Smooth muscle cell (in vitro differentiated cells): ENCODE measurements at regions not wholly inside any gene's neighbourhood (a gene's known extent, or its start where the extent isn't known, plus 50 kb on each side); places are given as distances from the start of the nearest gene placed in this dataset.

Experiments
- DNase-seq: peaks from one replicate; lab custom pipeline; 2025; ENCODE audit not compliant: unreplicated experiment; lab: John Stamatoyannopoulos, UW
- H2AFZ ChIP-seq: fragments of 200-600 bp; sonication (generic); 2 replicates; pipeline ENCODE4 v1.6.0; 2016; ENCODE audit warnings: antibody characterized with exemption, low read depth, mild to moderate bottlenecking
- H3F3A ChIP-seq: fragments of 200-600 bp; sonication (generic); 2 replicates; pipeline ENCODE4 v1.6.0; 2017; ENCODE audit warnings: antibody characterized with exemption, low read depth
- H3K27ac ChIP-seq: fragments of 200-600 bp; sonication (generic); 2 replicates; pipeline ENCODE4 v1.5.1; 2016; ENCODE audit warnings: low read depth, mild to moderate bottlenecking
- H3K27me3 ChIP-seq: fragments of 200-600 bp; sonication (generic); 2 replicates; pipeline ENCODE4 v1.6.1; 2016; ENCODE audit warnings: low read depth, mild to moderate bottlenecking
- H3K36me3 ChIP-seq: fragments of 200-600 bp; sonication (generic); 2 replicates; pipeline ENCODE4 v1.5.1; 2016; ENCODE audit warnings: low read depth
- H3K4me1 ChIP-seq: fragments of 200-600 bp; sonication (generic); 2 replicates; pipeline ENCODE4 v1.5.1; 2016; ENCODE audit warnings: low read depth
- H3K4me2 ChIP-seq: fragments of 200-600 bp; sonication (generic); 2 replicates; pipeline ENCODE4 v1.6.0; 2016; ENCODE audit warnings: mild to moderate bottlenecking
- H3K4me3 ChIP-seq: fragments of 200-600 bp; sonication (generic); 2 replicates; pipeline ENCODE4 v1.5.1; 2016; ENCODE audit warnings: mild to moderate bottlenecking
- H3K79me2 ChIP-seq: fragments of 200-600 bp; sonication (generic); 2 replicates; pipeline ENCODE4 v1.6.0; 2016; ENCODE audit warnings: low read depth, mild to moderate bottlenecking
- H3K9ac ChIP-seq: fragments of 200-600 bp; sonication (generic); 2 replicates; pipeline ENCODE4 v1.6.0; 2016; ENCODE audit warnings: low read depth
- H3K9me3 ChIP-seq: fragments of 200-600 bp; sonication (generic); replicated peaks from 2 replicates; pipeline ENCODE4 v1.5.1; 2016; ENCODE audit warnings: low read depth
- H4K20me1 ChIP-seq: fragments of 200-600 bp; sonication (generic); 2 replicates; pipeline ENCODE4 v1.6.0; 2016; ENCODE audit warnings: low read depth
- WGBS: methylation state at CpG from one replicate; pipeline ENCODE4 v1.1.7; 2016; ENCODE audit warnings: low lambda C conversion rate; 5-methylcytosine and 5-hydroxymethylcytosine counted together
- TF ChIP-seq, protein P1 (sequence below): fragments of 200-600 bp; sonication (generic); IDR thresholded peaks from 2 replicates; pipeline ENCODE4 v1.5.1; 2017; ENCODE audit warnings: borderline replicate concordance, mild to moderate bottlenecking, antibody characterized with exemption; ENCODE audit not compliant: insufficient read depth, poor library complexity, severe bottlenecking

DNA sequence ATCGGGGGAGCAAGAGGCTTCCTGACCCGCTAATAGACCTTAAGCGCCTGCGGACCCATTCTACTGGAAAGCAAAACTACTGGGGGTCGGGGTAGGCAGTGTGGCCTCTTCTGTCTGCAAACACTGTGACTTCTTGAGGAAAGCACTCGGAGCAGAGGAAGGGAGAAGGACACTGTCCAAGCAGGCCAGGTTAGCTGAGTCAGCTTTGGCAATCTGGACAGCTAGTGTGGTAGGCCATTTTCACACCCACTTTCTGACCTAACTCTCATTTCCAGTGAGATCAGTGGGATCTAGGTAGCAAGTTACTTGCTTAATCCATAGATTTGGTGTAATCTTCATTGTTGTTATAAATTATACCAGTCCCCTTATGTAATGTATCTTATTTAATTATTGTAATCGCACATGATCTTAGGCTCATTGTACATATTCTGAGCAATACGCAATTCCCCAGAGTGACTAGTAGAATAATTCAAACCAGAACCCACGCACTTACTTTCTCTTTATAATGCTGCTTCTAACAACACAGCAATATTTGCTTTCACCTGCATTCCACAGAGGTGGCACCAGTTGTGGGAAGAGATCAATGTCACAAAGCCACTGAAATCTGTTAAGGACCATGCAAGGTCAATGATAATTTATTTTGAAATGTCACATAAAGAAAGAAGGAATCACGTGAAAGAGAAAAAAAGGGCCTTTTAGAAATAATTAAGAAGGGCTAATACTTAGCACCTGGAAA is 82.9 kb downstream of the NREP start:
- H3K27ac ChIP-seq = no peak overlapping the region

DNA sequence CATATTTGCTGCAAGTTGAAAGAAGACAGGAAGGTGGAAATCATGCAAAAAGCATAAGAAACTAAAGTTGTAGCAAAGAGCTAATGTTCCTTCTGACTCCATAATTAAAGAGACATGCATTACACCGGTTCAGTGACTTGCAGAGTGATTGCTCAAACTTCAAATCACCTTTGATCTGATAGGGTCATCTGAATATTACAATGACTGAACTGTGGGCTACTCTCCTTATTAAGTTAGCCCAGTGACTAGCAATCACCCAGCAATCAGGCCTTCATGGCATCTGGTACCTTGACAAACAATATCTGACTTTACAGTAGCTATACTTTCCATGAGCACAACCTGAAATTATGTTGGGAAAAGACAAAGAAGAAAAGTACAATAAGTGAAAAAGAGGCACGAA is 84.9 kb downstream of the NREP start:
- H3K9ac ChIP-seq = no peak overlapping the region
- no peaks in the 10 kb centered on the region for H3F3A ChIP-seq
- H3K27me3 ChIP-seq = no peaks in the 10 kb centered on the region
- H3K79me2 ChIP-seq = no peaks in the 10 kb centered on the region
- H3K9me3 ChIP-seq = no peaks in the 10 kb centered on the region
- no peaks in the 10 kb centered on the region for H3K36me3 ChIP-seq
- no peaks in the 10 kb centered on the region for H3K4me1 ChIP-seq
- H3K4me2 ChIP-seq = no peak overlapping the region
- H3K27ac ChIP-seq = peak overlapping the region; percentile 80
- 84% methylated on average over 2 of the region's 2 CpGs for WGBS
- TF ChIP-seq, protein P1, sequence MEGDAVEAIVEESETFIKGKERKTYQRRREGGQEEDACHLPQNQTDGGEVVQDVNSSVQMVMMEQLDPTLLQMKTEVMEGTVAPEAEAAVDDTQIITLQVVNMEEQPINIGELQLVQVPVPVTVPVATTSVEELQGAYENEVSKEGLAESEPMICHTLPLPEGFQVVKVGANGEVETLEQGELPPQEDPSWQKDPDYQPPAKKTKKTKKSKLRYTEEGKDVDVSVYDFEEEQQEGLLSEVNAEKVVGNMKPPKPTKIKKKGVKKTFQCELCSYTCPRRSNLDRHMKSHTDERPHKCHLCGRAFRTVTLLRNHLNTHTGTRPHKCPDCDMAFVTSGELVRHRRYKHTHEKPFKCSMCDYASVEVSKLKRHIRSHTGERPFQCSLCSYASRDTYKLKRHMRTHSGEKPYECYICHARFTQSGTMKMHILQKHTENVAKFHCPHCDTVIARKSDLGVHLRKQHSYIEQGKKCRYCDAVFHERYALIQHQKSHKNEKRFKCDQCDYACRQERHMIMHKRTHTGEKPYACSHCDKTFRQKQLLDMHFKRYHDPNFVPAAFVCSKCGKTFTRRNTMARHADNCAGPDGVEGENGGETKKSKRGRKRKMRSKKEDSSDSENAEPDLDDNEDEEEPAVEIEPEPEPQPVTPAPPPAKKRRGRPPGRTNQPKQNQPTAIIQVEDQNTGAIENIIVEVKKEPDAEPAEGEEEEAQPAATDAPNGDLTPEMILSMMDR = no peak
- H2AFZ ChIP-seq = no peak overlapping the region
- no peak overlapping the region for H3K4me3 ChIP-seq
- DNase-seq = no peak
- H4K20me1 ChIP-seq = no peaks in the 10 kb centered on the region

More for the DNA sequence above, 82.9 kb downstream of the NREP start:
- H3K27me3 ChIP-seq = no peaks in the 10 kb centered on the region
- TF ChIP-seq, protein P1 = no peak
- no peaks in the 10 kb centered on the region for H3K36me3 ChIP-seq
- no peak for DNase-seq
- no peak overlapping the region for H3K4me3 ChIP-seq
- no peaks in the 10 kb centered on the region for H3K79me2 ChIP-seq
- no peaks in the 10 kb centered on the region for H3K9me3 ChIP-seq
- H3K4me2 ChIP-seq = no peak overlapping the region
- H3K9ac ChIP-seq = no peak overlapping the region
- WGBS = 87% methylated on average over 10 of the region's 10 CpGs
- H3F3A ChIP-seq = no peaks in the 10 kb centered on the region
- H3K4me1 ChIP-seq = no peaks in the 10 kb centered on the region
- no peak overlapping the region for H2AFZ ChIP-seq
- H4K20me1 ChIP-seq = no peaks in the 10 kb centered on the region

DNA sequence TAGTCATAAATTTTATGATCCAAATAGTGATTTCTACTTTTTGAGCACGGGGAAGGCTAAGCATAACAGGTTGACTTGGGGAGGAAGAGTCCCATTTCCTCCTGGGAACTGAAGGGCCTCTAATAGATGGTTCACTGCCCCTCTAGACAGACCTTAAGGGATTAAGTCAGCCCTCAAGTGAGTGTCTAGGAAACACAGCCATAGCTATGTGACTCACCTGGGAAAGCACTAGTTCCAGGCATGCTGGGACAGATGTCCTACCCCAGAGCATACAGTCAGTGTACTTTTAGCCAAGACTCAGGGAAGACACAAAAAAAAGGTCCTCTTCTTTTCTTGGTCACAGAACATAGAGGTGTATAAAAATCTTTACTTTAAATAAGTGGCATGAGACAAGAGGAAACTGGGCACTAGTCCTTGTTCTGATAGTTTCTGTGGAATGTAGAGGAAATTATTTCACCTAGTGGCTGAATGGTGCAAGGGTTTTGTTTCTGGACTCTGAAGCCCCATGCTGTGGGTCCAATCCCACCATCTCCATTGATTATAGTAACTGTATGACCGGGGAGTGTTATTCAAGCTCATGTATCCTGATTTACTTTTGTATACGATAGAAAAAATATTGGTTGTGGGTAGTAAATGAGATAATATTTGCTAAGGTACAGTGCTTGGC is 86.0 kb downstream of the NREP start:
- Histone ChIP-seq H3F3A (no peaks in the 10 kb centered on the region), H3K4me1 (no peaks in the 10 kb centered on the region), H4K20me1 (no peaks in the 10 kb centered on the region), H3K4me2 (no peak overlapping the region), H3K9me3 (no peaks in the 10 kb centered on the region), H2AFZ (no peak overlapping the region), H3K27ac (peak overlapping the region; percentile 80), H3K36me3 (no peaks in the 10 kb centered on the region), H3K27me3 (no peaks in the 10 kb centered on the region), H3K4me3 (no peak overlapping the region), H3K9ac (peak overlapping the region; percentile 40), H3K79me2 (no peaks in the 10 kb centered on the region)
- 74% methylated on average over 3 of the region's 3 CpGs for WGBS
- no peak for DNase-seq
- TF ChIP-seq, protein P1 = peak; percentile 12
